ENCODE measurements at regions not wholly inside any gene's neighbourhood (a gene's known extent, or its start where the extent isn't known, plus 50 kb on each side); places are given as distances from the start of the nearest gene placed in this dataset.
"Not testable (repeated sequence)": the region's sequence is repeated elsewhere in the genome, so short reads cannot be mapped to it uniquely, and the experiment has no call there.

- Histone ChIP-seq H2AFZ (no peak overlapping the region), H3K36me3 (ENCODE audit: control insufficient read depth, insufficient read depth, low read length) (no peaks in the 10 kb centered on the region), H3K4me1 (no peaks in the 10 kb centered on the region), H3K27me3 (ENCODE audit: control insufficient read depth, insufficient read depth, low read length) (no peaks in the 10 kb centered on the region), H3K79me2 (no peaks in the 10 kb centered on the region), H3K27ac (no peak overlapping the region), H3K9me3 (ENCODE audit: control insufficient read depth, low read length) (no peaks in the 10 kb centered on the region), H3K4me3 (ENCODE audit: low read depth, low read length) (no peak overlapping the region), H3K9ac (no peak overlapping the region), H3K4me2 (ENCODE audit: low read length) (no peak overlapping the region)
- no peak for TF ChIP-seq CTCF (IDR thresholded peaks at IDR 0.05)
Observed at GRCh38 chr6:5832668-5833067, 174.1 kb downstream of the NRN1 start.

- H3K4me1 ChIP-seq, H3K27ac ChIP-seq: not testable (repeated sequence)
Observed at GRCh38 chr6:5831219-5831862, 175.4 kb downstream of the NRN1 start.

GRCh38 chr6:5828296-5828695, 178.4 kb downstream of the NRN1 start:
- Histone ChIP-seq H2AFZ (no peak overlapping the region), H3K27me3 (ENCODE audit: control insufficient read depth, insufficient read depth, low read length) (no peaks in the 10 kb centered on the region), H3K4me2 (ENCODE audit: low read length) (no peak overlapping the region), H3K4me3 (ENCODE audit: low read depth, low read length) (no peak overlapping the region), H3K9me3 (ENCODE audit: control insufficient read depth, low read length) (no peaks in the 10 kb centered on the region), H3K79me2 (no peaks in the 10 kb centered on the region), H3K9ac (no peak overlapping the region), H3K36me3 (ENCODE audit: control insufficient read depth, insufficient read depth, low read length) (no peaks in the 10 kb centered on the region), H3K4me1 (no peaks in the 10 kb centered on the region), H3K27ac (no peak overlapping the region)
- TF ChIP-seq CTCF (IDR thresholded peaks at IDR 0.05) = no peak

More at GRCh38 chr6:5831219-5831862, 175.4 kb downstream of the NRN1 start:
- not testable (repeated sequence) for H3K79me2 ChIP-seq; H3K9me3 ChIP-seq (ENCODE audit: control insufficient read depth, low read length); H3K36me3 ChIP-seq (ENCODE audit: control insufficient read depth, insufficient read depth, low read length); H3K4me2 ChIP-seq (ENCODE audit: low read length); H3K9ac ChIP-seq; H3K4me3 ChIP-seq (ENCODE audit: low read depth, low read length); H3K27me3 ChIP-seq (ENCODE audit: control insufficient read depth, insufficient read depth, low read length); H2AFZ ChIP-seq

DNA sequence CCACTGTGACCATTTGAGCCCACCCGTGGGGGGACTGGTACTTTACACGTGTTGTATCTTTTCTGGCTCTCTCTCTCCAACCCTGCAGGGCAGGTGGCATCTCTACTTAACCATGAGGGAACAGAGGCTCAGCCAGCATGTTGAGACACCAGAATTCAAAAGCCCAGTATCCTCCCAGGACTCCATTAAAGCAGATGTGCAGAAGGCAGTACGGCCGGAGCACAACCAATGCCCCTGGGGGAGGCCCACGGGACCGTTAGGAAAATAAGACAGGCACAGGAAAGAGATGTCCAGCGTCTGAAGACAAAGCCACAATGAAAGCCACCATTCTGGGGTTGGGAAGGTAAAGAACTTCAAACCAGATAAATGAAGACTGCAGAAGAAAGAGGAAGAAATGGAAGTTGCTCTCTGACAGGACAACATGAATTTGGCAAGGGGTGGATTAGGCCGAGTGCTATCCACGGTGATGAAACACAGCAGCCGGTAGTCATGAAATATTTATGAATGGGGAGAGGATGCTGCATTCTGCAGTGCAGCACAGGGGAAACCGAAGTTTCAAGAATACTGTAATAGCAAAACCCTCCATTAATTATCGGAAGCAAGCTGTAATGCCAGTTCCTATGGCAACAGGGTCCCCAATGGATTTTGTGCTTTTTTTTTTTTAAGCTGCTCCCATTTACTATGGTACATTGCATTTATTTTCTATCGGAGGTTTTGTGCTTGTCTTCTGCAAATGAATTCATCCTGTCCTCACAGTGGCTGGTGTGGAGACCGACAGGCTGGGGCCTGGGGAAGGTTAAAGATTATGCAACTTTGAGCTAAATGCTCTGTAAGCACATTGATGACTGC, 179.4 kb downstream of the NRN1 start:
- H3K9me3 ChIP-seq (ENCODE audit: control insufficient read depth, low read length) = no peaks in the 10 kb centered on the region
- H3K4me3 ChIP-seq (ENCODE audit: low read depth, low read length) = no peak overlapping the region
- no peak for TF ChIP-seq CTCF (IDR thresholded peaks at IDR 0.05)
- no peak overlapping the region for H3K4me2 ChIP-seq (ENCODE audit: low read length)
- no peak overlapping the region for H3K27ac ChIP-seq
- H3K9ac ChIP-seq = no peak overlapping the region
- no peaks in the 10 kb centered on the region for H3K36me3 ChIP-seq (ENCODE audit: control insufficient read depth, insufficient read depth, low read length)
- no peaks in the 10 kb centered on the region for H3K4me1 ChIP-seq
- no peaks in the 10 kb centered on the region for H3K79me2 ChIP-seq
- no peak overlapping the region for H2AFZ ChIP-seq
- H3K27me3 ChIP-seq (ENCODE audit: control insufficient read depth, insufficient read depth, low read length) = no peaks in the 10 kb centered on the region

- not testable (repeated sequence) for H3K4me3 ChIP-seq (ENCODE audit: low read depth, low read length); H2AFZ ChIP-seq; H3K4me2 ChIP-seq (ENCODE audit: low read length); H3K9me3 ChIP-seq (ENCODE audit: control insufficient read depth, low read length); H3K4me1 ChIP-seq; H3K36me3 ChIP-seq (ENCODE audit: control insufficient read depth, insufficient read depth, low read length); H3K27me3 ChIP-seq (ENCODE audit: control insufficient read depth, insufficient read depth, low read length); H3K79me2 ChIP-seq; H3K9ac ChIP-seq; H3K27ac ChIP-seq
Observed at GRCh38 chr6:5824382-5824983, 182.2 kb downstream of the NRN1 start.
